GM23338 (cell line): ENCODE measurements at regions not wholly inside any gene's neighbourhood (a gene's known extent, or its start where the extent isn't known, plus 50 kb on each side); places are given as distances from the start of the nearest gene placed in this dataset.

Experiments
- ATAC-seq: fragments of 200-7000 bp; cut with Tn5 transposase; 3 replicates; pipeline ENCODE4 v1.9.1; 2020
- DNase-seq: peaks from one replicate; pipeline ENCODE4 v3.0.0-alpha.2; 2015; ENCODE audit warnings: low spot score
- H2AFZ ChIP-seq: fragments of 200-600 bp; sonication (generic); 2 replicates; pipeline ENCODE4 v1.8.0; 2016; ENCODE audit warnings: antibody characterized with exemption, mild to moderate bottlenecking, moderate library complexity
- H3F3A ChIP-seq: fragments of 200-600 bp; sonication (generic); replicated peaks from 2 replicates; pipeline ENCODE4 v1.8.0; 2017; ENCODE audit warnings: antibody characterized with exemption, mixed run types, low read depth
- H3K27ac ChIP-seq: fragments of 200-600 bp; sonication (generic); 2 replicates; pipeline ENCODE4 v1.6.1; 2016; ENCODE audit warnings: low read depth
- H3K27me3 ChIP-seq: fragments of 200-600 bp; sonication (generic); 2 replicates; pipeline ENCODE4 v1.8.0; 2016; ENCODE audit warnings: mild to moderate bottlenecking, mixed run types, moderate library complexity; ENCODE audit not compliant: insufficient read depth
- H3K36me3 ChIP-seq: fragments of 200-600 bp; sonication (generic); 2 replicates; pipeline ENCODE4 v1.8.0; 2016; ENCODE audit warnings: mild to moderate bottlenecking; ENCODE audit not compliant: insufficient read depth
- H3K4me1 ChIP-seq: fragments of 200-600 bp; sonication (generic); 2 replicates; pipeline ENCODE4 v1.8.0; 2016; ENCODE audit warnings: mild to moderate bottlenecking, moderate library complexity; ENCODE audit not compliant: insufficient read depth
- H3K4me2 ChIP-seq: fragments of 200-600 bp; sonication (generic); 2 replicates; pipeline ENCODE4 v1.7.1; 2017; ENCODE audit warnings: mixed run types
- H3K4me3 ChIP-seq: fragments of 200-600 bp; sonication (generic); 2 replicates; pipeline ENCODE4 v1.6.1; 2016; ENCODE audit warnings: mixed run types
- H3K79me2 ChIP-seq: fragments of 200-600 bp; sonication (generic); replicated peaks from 2 replicates; pipeline ENCODE4 v1.8.0; 2017; ENCODE audit warnings: mild to moderate bottlenecking; ENCODE audit not compliant: insufficient read depth
- H3K9me2 ChIP-seq: fragments of 200-600 bp; sonication (generic); 2 replicates; pipeline ENCODE4 v1.8.0; 2017; ENCODE audit not compliant: insufficient read depth
- H4K20me1 ChIP-seq: fragments of 200-600 bp; sonication (generic); replicated peaks from 2 replicates; pipeline ENCODE4 v1.8.0; 2017; ENCODE audit warnings: mild to moderate bottlenecking; ENCODE audit not compliant: insufficient read depth
- H3K27ac Mint-ChIP-seq: 2 replicates; pipeline ENCODE4 v1.8.0; 2020; ENCODE audit warnings: inconsistent platforms, mild to moderate bottlenecking, moderate library complexity, mixed read lengths
- H3K27me3 Mint-ChIP-seq: 3 replicates; pipeline ENCODE4 v1.8.0; 2022; ENCODE audit warnings: low read depth, mild to moderate bottlenecking, moderate library complexity, mixed read lengths, inconsistent platforms; ENCODE audit not compliant: insufficient read depth, poor library complexity
- H3K36me3 Mint-ChIP-seq: 3 replicates; pipeline ENCODE4 v1.8.0; 2021; ENCODE audit warnings: low read depth, mild to moderate bottlenecking, inconsistent platforms, moderate library complexity, mixed read lengths
- H3K4me1 Mint-ChIP-seq: 3 replicates; pipeline ENCODE4 v1.8.0; 2020; ENCODE audit warnings: mild to moderate bottlenecking, inconsistent platforms, mixed read lengths
- H3K4me3 Mint-ChIP-seq: 3 replicates; pipeline ENCODE4 v1.8.0; 2021; ENCODE audit warnings: moderate library complexity, mild to moderate bottlenecking, inconsistent platforms, mixed read lengths
- H3K9me3 Mint-ChIP-seq: 3 replicates; pipeline ENCODE4 v1.8.0; 2020; ENCODE audit warnings: moderate library complexity, mild to moderate bottlenecking, inconsistent platforms, mixed read lengths
- CREB1 ChIP-seq: fragments of 250-450 bp; sonication (Bioruptor Pico); IDR thresholded peaks from 2 replicates; pipeline ENCODE4 v1.5.0; 2020; ENCODE audit warnings: low read depth, mild to moderate bottlenecking, moderate library complexity
- EZH2 ChIP-seq: fragments of 200-600 bp; sonication (generic); IDR thresholded peaks from one replicate; pipeline ENCODE4 v1.8.0; 2017; ENCODE audit warnings: antibody characterized with exemption, mild to moderate bottlenecking, low read depth; ENCODE audit not compliant: unreplicated experiment
- EZH2phosphoT487 ChIP-seq: fragments of 200-600 bp; sonication (generic); IDR thresholded peaks from one replicate; pipeline ENCODE4 v1.8.1; 2018; ENCODE audit warnings: antibody characterized with exemption; ENCODE audit not compliant: unreplicated experiment
- JUNB ChIP-seq: IDR thresholded peaks from one replicate; pipeline ENCODE4 v1.6.1; 2016; ENCODE audit warnings: antibody characterized with exemption; ENCODE audit not compliant: unreplicated experiment
- NANOG ChIP-seq: IDR thresholded peaks from 2 replicates; pipeline ENCODE4 v1.6.1; 2016; ENCODE audit warnings: antibody characterized with exemption, borderline replicate concordance
- STAT1 ChIP-seq: IDR thresholded peaks from one replicate; pipeline ENCODE4 v1.6.1; 2016; ENCODE audit warnings: antibody characterized with exemption; ENCODE audit not compliant: unreplicated experiment
- ZNF114 ChIP-seq: fragments of 250-450 bp; sonication (Bioruptor Pico); IDR thresholded peaks from 2 replicates; pipeline ENCODE4 v1.5.0; 2020; ENCODE audit warnings: mild to moderate bottlenecking, moderate library complexity
- ZNF331 ChIP-seq: fragments of 250-450 bp; sonication (Bioruptor Pico); IDR thresholded peaks from 2 replicates; pipeline ENCODE4 v1.5.0; 2020; ENCODE audit warnings: low read depth, mild to moderate bottlenecking, moderate library complexity
- ZNF462 ChIP-seq: fragments of 250-450 bp; sonication (Bioruptor Pico); IDR thresholded peaks from 2 replicates; pipeline ENCODE4 v1.5.0; 2020; ENCODE audit warnings: mild to moderate bottlenecking, moderate library complexity

GRCh38 chr4:19508442-19508841 is 743.3 kb upstream of the SLIT2 start:
- H3K9me3 Mint-ChIP-seq = no peaks in the 10 kb centered on the region
- H3K4me1 Mint-ChIP-seq = no peaks in the 10 kb centered on the region
- Histone ChIP-seq H3F3A (no peaks in the 10 kb centered on the region), H3K4me2 (no peak overlapping the region), H3K4me1 (no peaks in the 10 kb centered on the region), H3K27ac (no peak overlapping the region), H3K79me2 (no peaks in the 10 kb centered on the region), H3K27me3 (no peaks in the 10 kb centered on the region), H4K20me1 (no peaks in the 10 kb centered on the region), H3K9me2 (no peaks in the 10 kb centered on the region), H2AFZ (no peak overlapping the region), H3K4me3 (no peak overlapping the region), H3K36me3 (no peaks in the 10 kb centered on the region)
- TF ChIP-seq CREB1 (CRISPR knock-in tag) (no peak), STAT1 (no peak), ZNF462 (CRISPR knock-in tag) (no peak), ZNF331 (CRISPR knock-in tag) (no peak), ZNF114 (CRISPR knock-in tag) (no peak), JUNB (no peak), NANOG (no peak)
- no peak for ATAC-seq
- no peak for DNase-seq
- no peaks in the 10 kb centered on the region for H3K36me3 Mint-ChIP-seq
- no peak overlapping the region for H3K27ac Mint-ChIP-seq
- H3K4me3 Mint-ChIP-seq = no peak overlapping the region
- H3K27me3 Mint-ChIP-seq = peaks cover 1% of the 10 kb centered on the region

- Mint-ChIP-seq H3K27ac (no peak overlapping the region), H3K36me3 (no peaks in the 10 kb centered on the region), H3K9me3 (no peaks in the 10 kb centered on the region), H3K27me3 (no peaks in the 10 kb centered on the region), H3K4me3 (no peak overlapping the region), H3K4me1 (no peaks in the 10 kb centered on the region)
- no peaks in the 10 kb centered on the region for H3K36me3 ChIP-seq
- H3K9me2 ChIP-seq = 0 out of 2 replicates have a peak, but pooled peaks cover 5% of the 10 kb centered on the region
- H3K4me3 ChIP-seq = no peak overlapping the region
- no peak overlapping the region for H3K4me2 ChIP-seq
- H2AFZ ChIP-seq = no peak overlapping the region
- H3K4me1 ChIP-seq = no peaks in the 10 kb centered on the region
- DNase-seq = no peak
- no peaks in the 10 kb centered on the region for H3F3A ChIP-seq
- no peaks in the 10 kb centered on the region for H3K27me3 ChIP-seq
- no peak overlapping the region for H3K27ac ChIP-seq
- no peaks in the 10 kb centered on the region for H4K20me1 ChIP-seq
- ATAC-seq = no peak
- H3K79me2 ChIP-seq = no peaks in the 10 kb centered on the region
- TF ChIP-seq EZH2phosphoT487 (no peak), ZNF114 (CRISPR knock-in tag) (no peak), JUNB (no peak), CREB1 (CRISPR knock-in tag) (no peak), EZH2 (no peak)
Measured at GRCh38 chr4:19497705-19498104, 754.0 kb upstream of the SLIT2 start.
